ENCODE measurements at regions not wholly inside any gene's neighbourhood (a gene's known extent, or its start where the extent isn't known, plus 50 kb on each side); places are given as distances from the start of the nearest gene placed in this dataset.

DNA sequence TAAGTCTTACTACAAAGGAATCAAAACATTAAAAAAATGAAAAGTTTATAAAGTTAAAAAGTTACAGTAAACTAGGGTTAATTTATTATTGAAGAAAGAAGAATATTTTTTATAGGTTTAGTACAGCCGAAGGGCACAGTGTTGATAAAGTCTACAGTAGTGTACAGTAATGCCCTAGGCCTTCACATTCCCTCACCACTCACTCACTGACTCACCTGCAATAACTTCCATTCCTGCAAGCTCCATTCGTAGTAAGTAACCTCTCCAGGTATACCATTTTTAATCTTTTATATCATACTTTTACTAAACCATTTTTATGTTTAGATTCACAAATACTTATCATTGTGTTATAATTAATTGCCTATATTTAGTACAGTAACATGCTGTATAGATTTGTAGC is 307.5 kb upstream of the FAM241A start:
- no peak for TF ChIP-seq POLR2A (IDR thresholded peaks at IDR 0.05)
- TF ChIP-seq, protein P1, sequence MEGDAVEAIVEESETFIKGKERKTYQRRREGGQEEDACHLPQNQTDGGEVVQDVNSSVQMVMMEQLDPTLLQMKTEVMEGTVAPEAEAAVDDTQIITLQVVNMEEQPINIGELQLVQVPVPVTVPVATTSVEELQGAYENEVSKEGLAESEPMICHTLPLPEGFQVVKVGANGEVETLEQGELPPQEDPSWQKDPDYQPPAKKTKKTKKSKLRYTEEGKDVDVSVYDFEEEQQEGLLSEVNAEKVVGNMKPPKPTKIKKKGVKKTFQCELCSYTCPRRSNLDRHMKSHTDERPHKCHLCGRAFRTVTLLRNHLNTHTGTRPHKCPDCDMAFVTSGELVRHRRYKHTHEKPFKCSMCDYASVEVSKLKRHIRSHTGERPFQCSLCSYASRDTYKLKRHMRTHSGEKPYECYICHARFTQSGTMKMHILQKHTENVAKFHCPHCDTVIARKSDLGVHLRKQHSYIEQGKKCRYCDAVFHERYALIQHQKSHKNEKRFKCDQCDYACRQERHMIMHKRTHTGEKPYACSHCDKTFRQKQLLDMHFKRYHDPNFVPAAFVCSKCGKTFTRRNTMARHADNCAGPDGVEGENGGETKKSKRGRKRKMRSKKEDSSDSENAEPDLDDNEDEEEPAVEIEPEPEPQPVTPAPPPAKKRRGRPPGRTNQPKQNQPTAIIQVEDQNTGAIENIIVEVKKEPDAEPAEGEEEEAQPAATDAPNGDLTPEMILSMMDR (IDR thresholded peaks at IDR 0.05 in 4 of 5, conservative IDR thresholded peaks at IDR 0.05 in 1 of 5), result no peak
